ENCODE measurements at regions not wholly inside any gene's neighbourhood (a gene's known extent, or its start where the extent isn't known, plus 50 kb on each side); places are given as distances from the start of the nearest gene placed in this dataset.
"Not testable (repeated sequence)": the region's sequence is repeated elsewhere in the genome, so short reads cannot be mapped to it uniquely, and the experiment has no call there.

- FAIRE-seq; DNase-seq (ENCODE audit: low spot score): not testable (repeated sequence)
Measured at GRCh38 chr2:66177128-66177796, 257.7 kb upstream of the MEIS1 start.

GRCh38 chr2:66174491-66174890 lies 260.4 kb upstream of the MEIS1 start:
- DNase-seq (ENCODE audit: low spot score) (no peak), FAIRE-seq (no peak)

GRCh38 chr2:66173645-66174044 lies 261.3 kb upstream of the MEIS1 start:
- FAIRE-seq (no peak), DNase-seq (ENCODE audit: low spot score) (no peak)

- no peak for DNase-seq (ENCODE audit: low spot score)
- FAIRE-seq = no peak
Measured at GRCh38 chr2:66171530-66171929, 263.4 kb upstream of the MEIS1 start.

GRCh38 chr2:66170744-66171330 lies 264.1 kb upstream of the MEIS1 start:
- no peak for DNase-seq (ENCODE audit: low spot score)
- no peak for FAIRE-seq

GRCh38 chr2:66169076-66169475 lies 265.8 kb upstream of the MEIS1 start:
- DNase-seq (ENCODE audit: low spot score) (no peak), FAIRE-seq (no peak)

- DNase-seq (ENCODE audit: low spot score) = no peak
- FAIRE-seq = no peak
Measured at GRCh38 chr2:66164470-66164869, 270.5 kb upstream of the MEIS1 start.

- FAIRE-seq = no peak
- no peak for DNase-seq (ENCODE audit: low spot score)
Measured at GRCh38 chr2:66156171-66156570, 278.8 kb upstream of the MEIS1 start.

GRCh38 chr2:66153941-66154340 lies 281.0 kb upstream of the MEIS1 start:
- FAIRE-seq (no peak), DNase-seq (ENCODE audit: low spot score) (no peak)

GRCh38 chr2:66145490-66145889 lies 289.4 kb upstream of the MEIS1 start:
- no peak for FAIRE-seq
- DNase-seq (ENCODE audit: low spot score) = no peak

- not testable (repeated sequence) for DNase-seq (ENCODE audit: low spot score); FAIRE-seq
Measured at GRCh38 chr2:66144324-66144723, 290.6 kb upstream of the MEIS1 start.

GRCh38 chr2:66137606-66138130 lies 297.3 kb upstream of the MEIS1 start:
- no peak for FAIRE-seq
- DNase-seq (ENCODE audit: low spot score) = no peak

GRCh38 chr2:66134138-66134701 lies 300.7 kb upstream of the MEIS1 start:
- DNase-seq (ENCODE audit: low spot score) (no peak), FAIRE-seq (no peak)

- FAIRE-seq (no peak), DNase-seq (ENCODE audit: low spot score) (no peak)
Measured at GRCh38 chr2:66127656-66128055, 307.3 kb upstream of the MEIS1 start.

GRCh38 chr2:66127061-66127460 lies 307.9 kb upstream of the MEIS1 start:
- no peak for DNase-seq (ENCODE audit: low spot score)
- no peak for FAIRE-seq

GRCh38 chr2:66125951-66126350 lies 309.0 kb upstream of the MEIS1 start:
- no peak for FAIRE-seq
- no peak for DNase-seq (ENCODE audit: low spot score)

GRCh38 chr2:66122516-66122915 lies 312.4 kb upstream of the MEIS1 start:
- DNase-seq (ENCODE audit: low spot score) (no peak), FAIRE-seq (no peak)

GRCh38 chr2:66121946-66122345 lies 313.0 kb upstream of the MEIS1 start:
- no peak for DNase-seq (ENCODE audit: low spot score)
- no peak for FAIRE-seq

- DNase-seq (ENCODE audit: low spot score) = no peak
- FAIRE-seq = no peak
Measured at GRCh38 chr2:66113988-66114625, 320.8 kb upstream of the MEIS1 start.

GRCh38 chr2:66111706-66112105 lies 323.2 kb upstream of the MEIS1 start:
- FAIRE-seq = no peak
- DNase-seq (ENCODE audit: low spot score) = no peak

GRCh38 chr2:66110608-66111007 lies 324.3 kb upstream of the MEIS1 start:
- no peak for DNase-seq (ENCODE audit: low spot score)
- no peak for FAIRE-seq

- DNase-seq (ENCODE audit: low spot score) (no peak), FAIRE-seq (no peak)
Measured at GRCh38 chr2:66110086-66110485, 324.8 kb upstream of the MEIS1 start.
